SK-N-SH (cell line): ENCODE measurements at regions not wholly inside any gene's neighbourhood (a gene's known extent, or its start where the extent isn't known, plus 50 kb on each side); places are given as distances from the start of the nearest gene placed in this dataset.

ENCODE experiments used
- CTCF ChIA-PET: fragments of 300-600, 350-600 bp; formaldehyde crosslinking; extraction: SDS; loops from one replicate; lab custom pipeline; 2021; lab: Yijun Ruan, JAX
- POLR2A ChIA-PET: fragments of 350-600 bp; sonication (Branson Sonifier 250); formaldehyde crosslinking; extraction: SDS; loops from one replicate; lab custom pipeline; 2020; ENCODE audit warnings: antibody characterized with exemption, inconsistent platforms; lab: Yijun Ruan, JAX
- DNase-seq: peaks from one replicate; pipeline ENCODE4 v3.0.0; 2012
- H2AFZ ChIP-seq: fragments of 200-600 bp; sonication (generic); 2 replicates; pipeline ENCODE4 v1.8.1; 2016; ENCODE audit warnings: antibody characterized with exemption, mild to moderate bottlenecking, low read depth
- H3F3A ChIP-seq: fragments of 200-600 bp; sonication (generic); replicated peaks from 2 replicates; pipeline ENCODE3; 2016; ENCODE audit warnings: antibody characterized with exemption, mild to moderate bottlenecking; ENCODE audit not compliant: insufficient read depth
- H3K27ac ChIP-seq, 2 experiments: fragments of 200-500 bp in 1 of 2; fragments of 200-600 bp in 1 of 2; sonication (Bioruptor generic) in 1 of 2; sonication (generic), shearing (Covaris generic) in 1 of 2; 2 replicates each; pipeline versions ENCODE4 v1.5.1 to v1.6.1; 2014 to 2016; ENCODE audit warnings: low read depth in 2 of 2, inconsistent platforms in 1 of 2, low read length in 1 of 2, mild to moderate bottlenecking in 1 of 2, mixed read lengths in 1 of 2
- H3K27me3 ChIP-seq: fragments of 200-600 bp; sonication (generic), shearing (Covaris generic); 2 replicates; pipeline ENCODE4 v1.6.1; 2016; ENCODE audit warnings: mixed run types; ENCODE audit not compliant: insufficient read depth
- H3K36me3 ChIP-seq, 2 experiments: fragments of 200-500 bp in 1 of 2; fragments of 200-600 bp in 1 of 2; sonication (Bioruptor generic) in 1 of 2; sonication (generic) in 1 of 2; replicated peaks in 1 of 2; 2 replicates each; pipeline versions ENCODE3 to v1.5.1; 2014 to 2016; ENCODE audit warnings: low read length in 1 of 2, mild to moderate bottlenecking in 1 of 2; ENCODE audit not compliant: insufficient read depth in 2 of 2, control insufficient read depth in 1 of 2
- H3K4me1 ChIP-seq, 2 experiments: fragments of 200-500 bp in 1 of 2; fragments of 200-600 bp in 1 of 2; sonication (Bioruptor generic) in 1 of 2; sonication (generic), shearing (Covaris generic) in 1 of 2; 2 replicates each; pipeline versions ENCODE4 v1.5.1 to v1.6.1; 2014 to 2016; ENCODE audit warnings: low read depth in 1 of 2, low read length in 1 of 2, mixed run types in 1 of 2; ENCODE audit not compliant: insufficient read depth in 2 of 2, control insufficient read depth in 1 of 2
- H3K4me2 ChIP-seq: fragments of 200-600 bp; sonication (generic), shearing (Covaris generic); 2 replicates; pipeline ENCODE4 v1.6.1; 2017; ENCODE audit warnings: mixed run types
- H3K4me3 ChIP-seq, 2 experiments: fragments of 200-500 bp in 1 of 2; fragments of 200-600 bp in 1 of 2; sonication (Bioruptor generic) in 1 of 2; sonication (generic), shearing (Covaris generic) in 1 of 2; 2 replicates each; pipeline versions ENCODE4 v1.5.1 to v1.8.1; 2014 to 2016; ENCODE audit warnings: low read depth in 2 of 2, inconsistent platforms in 1 of 2, low read length in 1 of 2, mild to moderate bottlenecking in 1 of 2, mixed read lengths in 1 of 2, moderate library complexity in 1 of 2
- H3K79me2 ChIP-seq: fragments of 200-600 bp; sonication (generic); 2 replicates; pipeline ENCODE4 v1.8.1; 2017; ENCODE audit warnings: mild to moderate bottlenecking; ENCODE audit not compliant: insufficient read depth
- H3K9ac ChIP-seq: fragments of 200-600 bp; sonication (generic); 2 replicates; pipeline ENCODE4 v1.6.1; 2017; ENCODE audit warnings: mixed run types
- H3K9me2 ChIP-seq: fragments of 200-600 bp; sonication (generic); 2 replicates; pipeline ENCODE4 v1.6.1; 2017; ENCODE audit warnings: mixed run types
- H3K9me3 ChIP-seq: fragments of 200-600 bp; sonication (generic); 2 replicates; pipeline ENCODE4 v1.6.1; 2017; ENCODE audit warnings: mixed run types, mild to moderate bottlenecking, moderate library complexity
- H4K20me1 ChIP-seq: fragments of 200-600 bp; sonication (generic); 2 replicates; pipeline ENCODE4 v1.6.1; 2017; ENCODE audit warnings: mild to moderate bottlenecking, mixed run types; ENCODE audit not compliant: insufficient read depth
- CTCF ChIP-seq: fragments of 200-600 bp; sonication (generic); IDR thresholded peaks from 2 replicates; pipeline ENCODE4 v1.6.1; 2017; ENCODE audit warnings: antibody characterized with exemption, mild to moderate bottlenecking, moderate library complexity
- ELF1 ChIP-seq: IDR thresholded peaks from 2 replicates; pipeline ENCODE4 v1.4.0; 2012
- EZH2phosphoT487 ChIP-seq: fragments of 200-600 bp; sonication (generic); IDR thresholded peaks from 2 replicates; pipeline ENCODE4 v1.6.1; 2017; ENCODE audit warnings: low read depth, mixed run types, mild to moderate bottlenecking, antibody characterized with exemption, moderate library complexity, borderline replicate concordance
- FOSL2 ChIP-seq: IDR thresholded peaks from 2 replicates; pipeline ENCODE4 v1.4.0; 2012; ENCODE audit warnings: low read depth, mild to moderate bottlenecking, moderate library complexity, borderline replicate concordance
- FOXM1 ChIP-seq: IDR thresholded peaks from 2 replicates; pipeline ENCODE4 v1.4.0; 2012; ENCODE audit warnings: low read depth, mild to moderate bottlenecking
- GATA2 ChIP-seq: sonication (generic); formaldehyde crosslinking; IDR thresholded peaks from 2 replicates; pipeline ENCODE4 v1.5.0; 2020; ENCODE audit warnings: mild to moderate bottlenecking, missing genetic modification reagents
- MEF2A ChIP-seq: IDR thresholded peaks from 2 replicates; pipeline ENCODE4 v1.4.0; 2012; ENCODE audit warnings: low read depth, borderline replicate concordance
- MXI1 ChIP-seq: IDR thresholded peaks from 2 replicates; pipeline ENCODE4 v1.6.1; 2012; ENCODE audit warnings: mild to moderate bottlenecking, low read depth, low read length, improper control_type of control experiment
- RFX5 ChIP-seq: IDR thresholded peaks from 2 replicates; pipeline ENCODE4 v1.6.1; 2012; ENCODE audit warnings: mild to moderate bottlenecking, improper control_type of control experiment, low read length
- RXRA ChIP-seq: IDR thresholded peaks from 2 replicates; pipeline ENCODE4 v1.4.0; 2012; ENCODE audit warnings: low read depth, mild to moderate bottlenecking, borderline replicate concordance
- TAF1 ChIP-seq: IDR thresholded peaks from 2 replicates; pipeline ENCODE4 v1.6.1; 2012; ENCODE audit warnings: low read depth, mild to moderate bottlenecking, low read length, moderate library complexity, borderline replicate concordance
- TCF12 ChIP-seq: IDR thresholded peaks from 2 replicates; pipeline ENCODE4 v1.4.0; 2012
- YY1 ChIP-seq: IDR thresholded peaks from 2 replicates; pipeline ENCODE4 v1.4.0; 2012; ENCODE audit warnings: low read depth, mild to moderate bottlenecking
- ZBTB33 ChIP-seq: IDR thresholded peaks from 2 replicates; pipeline ENCODE4 v1.4.0; 2012; ENCODE audit warnings: low read depth, borderline replicate concordance
- WGBS: methylation state at CpG from one replicate; pipeline ENCODE4 v1.1.6; 2017; ENCODE audit warnings: low lambda C conversion rate; 5-methylcytosine and 5-hydroxymethylcytosine counted together
- TF ChIP-seq, protein P1 (sequence below): IDR thresholded peaks from 2 replicates; pipeline ENCODE4 v1.4.0; 2012; ENCODE audit warnings: low read depth

- no peaks in the 10 kb centered on the region for H3K27me3 ChIP-seq
- TF ChIP-seq YY1 (no peak), MEF2A (no peak), ZBTB33 (no peak), TAF1 (no peak), MXI1 (no peak), FOSL2 (no peak), FOXM1 (no peak), RFX5 (no peak), EZH2phosphoT487 (no peak)
- H3K4me2 ChIP-seq, result no peak overlapping the region
- DNase-seq, result no peak
- H2AFZ ChIP-seq, result no peak overlapping the region
- no peaks in the 10 kb centered on the region; the same call in 1 of the 2 replicates for H3K9me2 ChIP-seq
- no peaks in the 10 kb centered on the region for H3K36me3 ChIP-seq
- H3K79me2 ChIP-seq, result no peaks in the 10 kb centered on the region
- no peaks in the 10 kb centered on the region for H3K4me1 ChIP-seq
- CTCF ChIA-PET, result no interaction called here
- no peak overlapping the region for H3K27ac ChIP-seq
- H3K9ac ChIP-seq, result no peak overlapping the region
- POLR2A ChIA-PET, result no interaction called here
- H3K9me3 ChIP-seq, result no peaks in the 10 kb centered on the region
- H4K20me1 ChIP-seq, result no peaks in the 10 kb centered on the region
- H3F3A ChIP-seq, result no peaks in the 10 kb centered on the region
- WGBS, result 4% methylated on average over 2 of the region's 2 CpGs
- H3K4me3 ChIP-seq, result no peak overlapping the region
These were observed 1027.7 kb downstream of the PLOD2 start for GRCh38 chr3:145133281-145133680.

GRCh38 chr3:145134738-145135137 lies 1026.2 kb downstream of the PLOD2 start:
- Histone ChIP-seq H2AFZ (no peak overlapping the region), H3F3A (no peaks in the 10 kb centered on the region), H3K4me1 (no peaks in the 10 kb centered on the region), H3K27me3 (no peaks in the 10 kb centered on the region), H3K79me2 (no peaks in the 10 kb centered on the region), H3K9me3 (no peaks in the 10 kb centered on the region), H3K9me2 (no peaks in the 10 kb centered on the region; the same call in 1 of the 2 replicates), H3K9ac (no peak overlapping the region), H3K4me3 (no peak overlapping the region), H3K27ac (no peak overlapping the region), H4K20me1 (no peaks in the 10 kb centered on the region), H3K36me3 (no peaks in the 10 kb centered on the region), H3K4me2 (no peak overlapping the region)
- DNase-seq, result no peak
- ChIA-PET POLR2A (no interaction called here), CTCF (no interaction called here)
- 0% methylated on average over 2 of the region's 2 CpGs for WGBS
- TF ChIP-seq ELF1, result no peak
- no peak for TF ChIP-seq RXRA
- TF ChIP-seq GATA2 (CRISPR knock-in tag), result no peak
- no peak for TF ChIP-seq EZH2phosphoT487
- no peak for TF ChIP-seq CTCF
- TF ChIP-seq, protein P1, sequence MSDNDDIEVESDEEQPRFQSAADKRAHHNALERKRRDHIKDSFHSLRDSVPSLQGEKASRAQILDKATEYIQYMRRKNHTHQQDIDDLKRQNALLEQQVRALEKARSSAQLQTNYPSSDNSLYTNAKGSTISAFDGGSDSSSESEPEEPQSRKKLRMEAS, result no peak
- no peak for TF ChIP-seq YY1
- no peak for TF ChIP-seq TCF12
